ENCODE measurements at regions not wholly inside any gene's neighbourhood (a gene's known extent, or its start where the extent isn't known, plus 50 kb on each side); places are given as distances from the start of the nearest gene placed in this dataset.

DNA sequence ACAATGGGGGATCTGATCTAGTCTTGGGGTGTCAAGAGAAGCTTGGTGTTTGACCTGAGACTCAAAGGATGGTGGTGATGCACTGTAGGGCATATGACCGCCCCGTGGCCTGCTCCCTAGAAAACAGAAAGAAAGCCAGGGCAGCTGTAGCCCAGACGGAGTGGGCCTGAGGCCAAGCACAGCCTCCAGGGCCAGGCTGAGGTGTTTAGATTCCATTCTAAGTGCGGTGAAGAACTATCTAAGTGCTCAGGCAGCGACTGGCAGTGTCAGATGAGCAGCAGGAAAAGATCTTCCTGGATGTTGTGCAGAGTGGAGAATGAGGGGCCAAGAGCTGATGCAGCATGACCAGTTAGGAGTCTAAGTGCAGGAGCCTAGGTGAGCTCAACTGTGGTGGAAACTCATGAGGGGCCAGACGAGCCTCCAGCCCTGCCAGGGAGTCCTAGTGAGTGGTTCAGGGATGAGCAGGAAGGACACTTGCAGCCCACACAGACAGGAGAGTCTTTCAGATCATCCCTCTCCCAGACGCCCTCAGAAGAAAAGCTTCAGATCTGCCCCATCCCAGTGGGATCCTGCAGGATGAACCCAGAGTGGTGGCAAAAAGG lies 314.2 kb upstream of the CCL2 start:
- Histone ChIP-seq H3K27ac (ENCODE audit: low read depth in 1 of 2, low read length in 2 of 2) (no peak overlapping the region), H3K4me3 (replicated peaks in 1 of 3; ENCODE audit: low read depth in 2 of 3, low read length in 3 of 3) (no peak overlapping the region), H3K79me2 (ENCODE audit: insufficient read depth, low read length) (no peaks in the 10 kb centered on the region), H3K27me3 (ENCODE audit: control insufficient read depth in 2 of 2, insufficient read depth in 2 of 2, low read length in 2 of 2) (no peaks in the 10 kb centered on the region), H3K9ac (ENCODE audit: insufficient read depth, low read length, poor library complexity, severe bottlenecking) (no peak overlapping the region), H3K4me2 (replicated peaks; ENCODE audit: extremely low read depth, low read length, poor library complexity, severe bottlenecking) (no peak overlapping the region), H3K9me3 (replicated peaks in 1 of 2; ENCODE audit: control insufficient read depth in 1 of 2, insufficient read depth in 1 of 2, low read length in 2 of 2) (no peaks in the 10 kb centered on the region), H4K20me1 (ENCODE audit: insufficient read depth, low read length) (no peaks in the 10 kb centered on the region), H3K4me1 (ENCODE audit: control insufficient read depth in 1 of 2, insufficient read depth in 2 of 2, low read length in 2 of 2) (no peaks in the 10 kb centered on the region), H2AFZ (ENCODE audit: insufficient read depth, low read depth, low read length, poor library complexity, severe bottlenecking) (no peak overlapping the region), H3K36me3 (replicated peaks in 1 of 2; ENCODE audit: control insufficient read depth in 1 of 2, insufficient read depth in 2 of 2, low read length in 2 of 2) (no peaks in the 10 kb centered on the region)
- TF ChIP-seq, protein P1, sequence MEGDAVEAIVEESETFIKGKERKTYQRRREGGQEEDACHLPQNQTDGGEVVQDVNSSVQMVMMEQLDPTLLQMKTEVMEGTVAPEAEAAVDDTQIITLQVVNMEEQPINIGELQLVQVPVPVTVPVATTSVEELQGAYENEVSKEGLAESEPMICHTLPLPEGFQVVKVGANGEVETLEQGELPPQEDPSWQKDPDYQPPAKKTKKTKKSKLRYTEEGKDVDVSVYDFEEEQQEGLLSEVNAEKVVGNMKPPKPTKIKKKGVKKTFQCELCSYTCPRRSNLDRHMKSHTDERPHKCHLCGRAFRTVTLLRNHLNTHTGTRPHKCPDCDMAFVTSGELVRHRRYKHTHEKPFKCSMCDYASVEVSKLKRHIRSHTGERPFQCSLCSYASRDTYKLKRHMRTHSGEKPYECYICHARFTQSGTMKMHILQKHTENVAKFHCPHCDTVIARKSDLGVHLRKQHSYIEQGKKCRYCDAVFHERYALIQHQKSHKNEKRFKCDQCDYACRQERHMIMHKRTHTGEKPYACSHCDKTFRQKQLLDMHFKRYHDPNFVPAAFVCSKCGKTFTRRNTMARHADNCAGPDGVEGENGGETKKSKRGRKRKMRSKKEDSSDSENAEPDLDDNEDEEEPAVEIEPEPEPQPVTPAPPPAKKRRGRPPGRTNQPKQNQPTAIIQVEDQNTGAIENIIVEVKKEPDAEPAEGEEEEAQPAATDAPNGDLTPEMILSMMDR (IDR thresholded peaks at IDR 0.05) = no peak
- DNase-seq = no peak
- 94% methylated on average over 5 of the region's 7 CpGs for WGBS (ENCODE audit: insufficient coverage)
- no peak overlapping the region for H3K27ac Mint-ChIP-seq
- intact Hi-C loops (cut with micrococcal nuclease) = no loop called here
- H3K36me3 Mint-ChIP-seq = no peaks in the 10 kb centered on the region
- peaks cover 3 to 5% (median 4%) of the 10 kb centered on the region in 3 donors for H3K27me3 Mint-ChIP-seq (ENCODE audit: low read depth in 3 of 3)
- H3K9me3 Mint-ChIP-seq = no peaks in the 10 kb centered on the region
- H3K4me1 Mint-ChIP-seq = no peaks in the 10 kb centered on the region
- H3K4me3 Mint-ChIP-seq = no peak overlapping the region

DNA sequence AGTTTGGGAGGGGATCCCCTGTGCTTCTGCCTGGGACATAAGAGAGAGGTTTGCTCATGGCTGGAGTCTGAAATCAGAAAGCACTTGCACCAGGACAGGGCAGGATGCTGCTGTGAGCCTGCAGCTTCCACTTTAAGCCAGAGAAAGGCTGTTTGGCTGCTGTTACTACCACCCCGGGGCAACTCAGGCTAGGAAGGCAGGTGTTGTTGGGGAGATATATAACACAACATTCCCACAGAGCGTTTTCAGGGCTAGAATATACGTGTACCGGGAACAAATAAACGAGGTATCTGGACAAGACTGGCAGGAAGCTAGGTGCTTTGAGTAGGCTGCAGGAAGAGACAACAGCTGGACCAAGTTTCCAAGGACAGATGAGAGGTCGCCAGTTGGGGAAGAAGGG lies 313.3 kb upstream of the CCL2 start:
- no peaks in the 10 kb centered on the region for H3K4me1 Mint-ChIP-seq

More for the DNA sequence above, 313.3 kb upstream of the CCL2 start:
- Histone ChIP-seq H3K9me3 (replicated peaks in 1 of 2; ENCODE audit: control insufficient read depth in 1 of 2, insufficient read depth in 1 of 2, low read length in 2 of 2) (no peaks in the 10 kb centered on the region), H3K36me3 (replicated peaks in 1 of 2; ENCODE audit: control insufficient read depth in 1 of 2, insufficient read depth in 2 of 2, low read length in 2 of 2) (no peaks in the 10 kb centered on the region), H4K20me1 (ENCODE audit: insufficient read depth, low read length) (no peaks in the 10 kb centered on the region), H3K4me3 (replicated peaks in 1 of 3; ENCODE audit: low read depth in 2 of 3, low read length in 3 of 3) (no peak overlapping the region), H3K9ac (ENCODE audit: insufficient read depth, low read length, poor library complexity, severe bottlenecking) (no peak overlapping the region), H3K4me1 (ENCODE audit: control insufficient read depth in 1 of 2, insufficient read depth in 2 of 2, low read length in 2 of 2) (no peaks in the 10 kb centered on the region), H3K27me3 (ENCODE audit: control insufficient read depth in 2 of 2, insufficient read depth in 2 of 2, low read length in 2 of 2) (no peaks in the 10 kb centered on the region), H3K4me2 (replicated peaks; ENCODE audit: extremely low read depth, low read length, poor library complexity, severe bottlenecking) (no peak overlapping the region), H3K79me2 (ENCODE audit: insufficient read depth, low read length) (no peaks in the 10 kb centered on the region), H3K27ac (ENCODE audit: low read depth in 1 of 2, low read length in 2 of 2) (no peak overlapping the region), H2AFZ (ENCODE audit: insufficient read depth, low read depth, low read length, poor library complexity, severe bottlenecking) (no peak overlapping the region)
- intact Hi-C loops (cut with micrococcal nuclease) = no loop called here
- 88% methylated on average over 1 of the region's 6 CpGs for WGBS (ENCODE audit: insufficient coverage)
- no peak overlapping the region for H3K27ac Mint-ChIP-seq
- H3K36me3 Mint-ChIP-seq = no peaks in the 10 kb centered on the region
- DNase-seq = no peak
- no peak overlapping the region for H3K4me3 Mint-ChIP-seq
- H3K27me3 Mint-ChIP-seq (ENCODE audit: low read depth in 3 of 3) = peaks cover 0 to 5% (median 4%) of the 10 kb centered on the region in 3 donors
- H3K9me3 Mint-ChIP-seq = no peaks in the 10 kb centered on the region
- TF ChIP-seq, protein P1 (IDR thresholded peaks at IDR 0.05) = no peak

Measured in CD14-positive monocyte (primary cell).